Fibroblast of skin of right quadriceps (primary cell): ENCODE measurements at regions not wholly inside any gene's neighbourhood (a gene's known extent, or its start where the extent isn't known, plus 50 kb on each side); places are given as distances from the start of the nearest gene placed in this dataset.
"Not testable (repeated sequence)": the region's sequence is repeated elsewhere in the genome, so short reads cannot be mapped to it uniquely, and the experiment has no call there.

Experiments
- DNase-seq: peaks from one replicate; pipeline ENCODE4 v3.0.0-alpha.2; 2013

DNA sequence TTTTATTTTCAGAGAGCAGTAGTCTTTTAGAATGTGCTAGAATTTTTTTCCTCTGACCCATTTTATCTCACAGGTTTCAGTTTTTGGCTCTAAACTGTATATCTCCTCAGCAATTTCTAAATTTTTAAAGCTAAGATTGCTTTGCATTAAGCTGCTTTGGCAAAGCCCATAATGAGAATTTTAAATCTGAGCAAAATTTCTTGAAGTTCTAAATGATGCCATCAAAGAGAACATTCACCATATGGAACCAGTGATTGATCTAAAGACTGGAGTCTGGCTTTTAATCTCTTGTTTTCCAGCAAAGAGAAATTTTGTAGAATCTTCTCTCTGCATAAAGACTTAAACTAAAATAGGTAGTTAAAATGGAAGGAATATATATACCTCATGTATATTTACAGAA is 313.6 kb downstream of the TBC1D32 start:
- no peak for DNase-seq

DNA sequence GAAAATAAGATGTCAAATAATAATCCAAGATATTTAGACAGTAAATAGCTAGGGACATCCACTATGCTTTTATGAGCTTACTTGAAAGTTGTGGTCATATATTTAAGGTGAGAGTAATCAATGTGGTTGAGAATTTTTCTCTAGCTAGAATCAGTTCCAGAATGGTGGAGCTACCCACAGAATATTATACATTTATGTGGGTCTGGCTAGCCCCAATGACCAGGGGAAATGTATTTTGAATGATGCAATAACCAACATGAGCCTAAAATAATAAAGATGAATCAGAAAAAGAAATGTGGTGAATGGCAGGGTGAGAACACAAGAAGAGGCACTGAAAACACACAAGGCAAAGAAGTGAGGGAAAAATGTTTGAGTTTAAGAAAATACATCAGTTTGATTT is 325.7 kb downstream of the TBC1D32 start:
- peak; percentile 0 for DNase-seq

- no peak for DNase-seq
Observed at GRCh38 chr6:121006024-121006423, 328.3 kb downstream of the TBC1D32 start.

DNA sequence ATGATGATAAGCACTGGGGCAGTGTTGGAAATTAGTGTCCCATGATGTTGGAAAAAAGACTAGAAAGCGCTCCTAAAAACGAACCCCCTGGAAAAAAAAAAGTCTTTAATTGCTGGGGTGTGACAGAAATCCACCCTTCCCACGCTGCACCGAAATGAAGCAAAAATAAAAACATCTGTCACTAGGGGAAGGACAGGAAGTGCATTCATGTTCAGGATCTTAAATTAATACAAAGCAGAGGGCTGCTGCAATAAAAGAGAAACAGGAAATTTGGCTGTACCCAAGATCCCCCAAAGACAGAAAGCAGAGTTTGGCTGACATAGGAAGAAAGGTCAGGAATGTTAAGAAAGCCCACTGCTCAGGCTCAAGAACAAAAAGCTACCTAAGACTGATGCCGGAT is 333.9 kb downstream of the TBC1D32 start:
- DNase-seq = no peak

DNA sequence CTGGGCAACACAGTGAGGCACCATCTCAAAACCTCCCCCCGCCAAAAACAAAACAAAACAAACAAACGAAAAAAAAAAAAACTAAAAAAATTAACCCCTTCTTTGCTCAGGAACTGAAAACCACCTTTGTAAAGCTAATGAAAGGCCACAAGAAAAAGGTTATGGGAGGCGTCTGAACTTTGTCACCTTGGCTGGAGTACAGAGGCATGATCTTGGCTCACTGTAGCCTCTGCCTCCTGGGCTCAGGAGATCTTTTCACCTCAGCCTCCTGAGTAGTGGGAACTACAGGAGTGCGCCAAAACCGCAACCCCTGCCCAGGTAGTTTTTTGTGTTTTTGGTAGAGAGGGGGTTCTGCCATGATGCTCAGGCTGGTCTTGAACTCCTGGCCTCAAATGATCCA is 337.9 kb downstream of the TBC1D32 start:
- no peak for DNase-seq

GRCh38 chr6:120994573-120994967 is 339.7 kb downstream of the TBC1D32 start:
- peak; percentile 2 for DNase-seq

GRCh38 chr6:120993929-120994572 is 340.2 kb downstream of the TBC1D32 start:
- no peak for DNase-seq

GRCh38 chr6:120992257-120992656 is 342.0 kb downstream of the TBC1D32 start:
- no peak for DNase-seq

- DNase-seq = no peak
Observed at GRCh38 chr6:120990866-120991265, 343.4 kb downstream of the TBC1D32 start.

DNA sequence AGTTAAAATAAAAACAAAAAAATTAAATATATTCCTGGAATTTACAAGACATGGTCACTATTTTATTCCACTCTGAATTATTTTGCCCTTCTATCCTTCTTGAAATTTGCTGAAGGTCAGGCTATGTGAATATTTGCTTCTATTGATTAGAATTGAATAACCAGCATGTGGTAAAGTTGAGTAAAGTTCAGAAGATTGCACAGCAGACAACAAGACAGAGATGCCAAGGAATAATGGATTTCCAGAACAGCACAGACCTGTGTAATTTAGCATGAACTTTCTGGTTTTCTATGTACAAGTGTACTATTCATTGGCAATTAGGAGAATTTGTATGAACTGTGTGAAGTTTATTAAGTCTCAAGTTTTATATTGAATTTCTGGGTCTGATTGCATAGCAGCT is 352.4 kb downstream of the TBC1D32 start:
- DNase-seq = no peak

DNA sequence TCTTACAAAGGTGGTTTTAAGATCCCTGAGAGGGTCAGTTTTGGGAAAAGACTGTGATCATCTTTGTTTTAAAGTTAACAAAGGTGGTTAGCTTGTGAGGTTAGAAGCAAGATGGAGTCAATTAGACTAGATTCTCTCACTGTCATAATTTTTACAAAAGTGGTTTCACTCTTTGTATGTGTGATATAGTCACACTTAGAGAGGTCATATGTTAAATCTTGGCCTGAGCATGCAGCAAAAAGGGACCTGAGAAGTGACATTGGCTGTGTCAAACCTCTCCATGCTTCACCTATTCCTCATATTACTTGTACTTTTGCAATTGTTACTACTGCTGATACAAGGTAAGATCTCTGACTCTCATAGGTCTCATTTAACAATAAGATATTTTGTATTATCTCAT is 368.0 kb downstream of the TBC1D32 start:
- DNase-seq = no peak

DNA sequence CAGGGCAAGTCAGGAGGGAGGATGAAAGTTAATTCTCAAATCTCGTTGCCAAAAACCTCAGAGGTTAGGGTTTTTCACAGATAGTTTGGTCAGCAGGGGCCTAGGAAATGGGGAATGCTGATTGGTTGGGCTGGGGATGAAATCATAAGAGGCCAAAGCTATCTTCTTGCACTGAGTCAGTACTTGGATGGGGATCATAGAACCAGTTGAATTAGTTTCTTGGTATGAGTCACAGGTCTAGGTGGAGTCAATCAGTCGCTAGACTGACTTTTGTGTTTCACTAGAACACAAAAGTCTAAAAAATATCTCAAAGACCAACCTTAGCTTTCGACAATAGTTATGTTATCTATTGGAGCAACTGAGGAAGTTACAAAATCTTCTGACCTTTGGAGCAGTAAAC is 368.5 kb downstream of the TBC1D32 start:
- peak; percentile 0 for DNase-seq

GRCh38 chr6:120960761-120961160 is 373.5 kb downstream of the TBC1D32 start:
- DNase-seq = no peak

- no peak for DNase-seq
Observed at GRCh38 chr6:120954111-120954510, 380.2 kb downstream of the TBC1D32 start.

- no peak for DNase-seq
Observed at GRCh38 chr6:120951258-120951657, 383.0 kb downstream of the TBC1D32 start.

GRCh38 chr6:120947111-120947510 is 387.2 kb downstream of the TBC1D32 start:
- no peak for DNase-seq

DNA sequence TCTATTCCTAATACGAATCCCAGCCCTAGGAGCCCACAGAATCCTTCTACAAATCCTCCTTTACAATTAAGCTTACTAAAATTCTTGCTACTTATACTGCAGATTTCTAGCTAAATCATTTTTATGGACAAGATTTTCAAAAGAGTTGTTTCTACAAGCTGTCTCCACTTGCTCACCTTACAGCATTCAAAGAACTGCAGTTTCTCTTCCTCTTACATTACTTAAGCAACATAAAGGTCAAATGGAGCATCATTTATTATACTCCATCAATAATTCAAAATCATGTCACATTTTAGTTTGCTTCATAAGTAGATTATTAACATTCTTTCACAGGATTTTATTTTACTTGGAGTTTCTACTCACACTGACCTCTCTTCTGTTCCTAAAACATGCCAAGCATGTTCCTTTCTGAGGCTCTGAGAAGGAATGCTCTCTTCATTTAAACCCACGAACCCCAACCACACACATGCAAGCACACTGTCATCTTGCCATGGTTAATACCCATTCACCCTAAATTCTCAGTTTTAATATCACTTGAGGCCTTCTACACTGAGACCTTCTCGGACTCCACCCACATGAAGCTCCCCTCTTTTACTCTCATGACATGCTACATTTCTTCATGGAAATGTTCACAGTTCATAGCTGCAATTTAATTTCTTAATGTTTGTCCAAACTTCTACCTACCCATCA is 388.2 kb downstream of the TBC1D32 start:
- DNase-seq = no peak

DNA sequence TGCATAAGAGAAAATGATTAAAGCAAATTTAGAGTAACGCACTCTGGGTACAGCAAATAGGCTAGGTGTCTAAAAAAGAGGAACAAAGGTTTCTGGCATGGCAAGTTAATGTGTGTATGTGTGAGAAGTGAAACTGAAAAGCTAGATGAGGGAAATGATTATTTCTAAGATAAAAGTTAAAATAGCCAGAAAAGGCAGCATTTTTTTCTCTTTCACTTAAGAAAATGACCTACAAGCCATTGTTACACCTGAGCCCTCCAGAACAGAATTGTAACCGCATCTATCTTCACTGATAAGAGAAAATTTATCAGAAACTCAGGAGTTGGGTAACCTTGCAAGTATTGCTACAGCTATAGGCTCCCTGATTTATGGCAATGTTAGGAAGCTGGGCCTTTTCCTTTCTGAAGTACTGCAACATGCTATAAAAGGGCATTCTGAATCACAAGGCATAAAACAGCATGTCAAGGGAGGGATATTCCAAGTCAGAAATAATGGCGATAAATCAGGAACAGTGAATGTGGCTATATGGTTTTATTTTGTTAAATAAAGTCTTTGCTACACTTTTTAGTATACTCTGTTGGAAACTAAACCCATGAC is 395.3 kb downstream of the TBC1D32 start:
- DNase-seq = no peak

- DNase-seq = no peak
Observed at GRCh38 chr6:120938164-120938875, 396.0 kb downstream of the TBC1D32 start.

- no peak for DNase-seq
Observed at GRCh38 chr6:120935908-120936307, 398.4 kb downstream of the TBC1D32 start.

DNA sequence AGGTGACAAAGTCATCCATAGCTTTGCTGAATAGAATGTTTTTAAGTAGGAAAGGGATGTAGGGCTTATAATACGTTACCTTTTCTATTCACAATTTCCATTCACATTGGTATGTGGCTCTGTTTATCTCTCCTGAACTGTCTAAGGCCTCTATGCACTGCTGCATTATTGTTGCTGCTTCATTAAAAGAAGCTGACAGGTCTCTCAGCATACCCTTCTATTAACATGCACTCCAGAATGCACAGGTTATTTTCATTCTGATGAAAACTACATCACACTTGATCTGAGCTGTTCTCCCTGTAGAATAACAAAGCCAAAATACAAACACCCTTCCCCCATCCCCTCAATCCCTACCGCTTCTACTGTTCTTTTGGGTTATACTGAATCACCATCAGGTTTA is 399.3 kb downstream of the TBC1D32 start:
- no peak for DNase-seq

DNA sequence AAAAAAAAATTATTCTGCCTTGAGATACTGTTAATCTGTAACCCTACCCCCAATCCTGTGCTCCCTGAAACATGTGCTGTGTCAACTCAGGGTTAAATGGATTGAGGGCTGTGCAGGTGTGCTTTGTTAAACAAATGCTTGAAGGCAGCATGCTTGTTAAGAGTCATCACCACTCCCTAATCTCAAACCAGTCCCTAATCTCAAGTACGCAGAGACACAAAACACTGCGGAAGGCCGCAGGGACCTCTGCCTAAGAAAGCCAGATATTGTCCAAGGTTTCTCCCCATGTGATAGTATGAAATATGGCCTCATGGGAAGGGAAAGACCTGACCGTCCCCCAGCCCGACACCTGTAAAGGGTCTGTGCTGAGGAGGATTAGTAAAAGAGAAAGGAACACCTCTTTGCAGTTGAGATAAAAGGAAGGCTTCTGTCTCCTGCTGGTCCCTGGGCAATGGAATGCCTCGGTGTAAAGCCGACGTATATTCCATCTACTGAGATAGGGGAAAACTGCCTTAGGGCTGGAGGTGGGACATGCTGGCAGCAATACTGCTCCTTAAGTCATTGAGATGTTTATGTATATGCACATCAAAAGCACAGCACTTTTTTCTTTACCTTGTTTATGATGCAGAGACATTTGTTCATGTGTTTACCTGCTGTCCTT is 402.6 kb downstream of the TBC1D32 start:
- DNase-seq = not testable (repeated sequence)

GRCh38 chr6:120930500-120930899 is 403.8 kb downstream of the TBC1D32 start:
- not testable (repeated sequence) for DNase-seq
